Renal pelvis (tissue), 1 donor: ENCODE measurements at regions not wholly inside any gene's neighbourhood (a gene's known extent, or its start where the extent isn't known, plus 50 kb on each side); places are given as distances from the start of the nearest gene placed in this dataset.
A peak's percentile ranks its signal among the peaks of the same experiment; 100 is the strongest.

Experiments
- DNase-seq: peaks from one replicate; pipeline ENCODE4 v3.0.0-alpha.2; 2013

- no peak for DNase-seq
These were observed 294.0 kb upstream of the AKR1E2 start for GRCh38 chr10:4532011-4532410.

DNA sequence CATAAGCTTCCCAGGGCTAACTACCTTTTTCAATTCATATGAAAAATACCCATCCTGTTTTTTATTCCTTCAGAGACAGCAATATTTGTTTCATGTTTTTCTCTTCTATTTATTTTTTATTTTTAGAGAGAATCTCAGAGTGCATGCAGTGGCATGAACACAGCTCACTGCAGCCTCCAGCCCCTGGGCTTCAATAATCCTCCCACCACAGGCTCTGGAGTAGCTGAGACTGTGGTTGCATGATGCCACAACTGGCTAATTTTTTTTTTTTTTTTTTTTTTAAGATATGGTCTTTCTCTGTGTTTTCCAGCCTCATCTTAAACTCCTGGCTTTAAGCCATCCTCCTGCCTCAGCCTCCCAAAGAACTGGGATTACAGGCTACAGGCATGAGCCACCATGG, 296.7 kb upstream of the AKR1E2 start:
- no peak for DNase-seq

DNA sequence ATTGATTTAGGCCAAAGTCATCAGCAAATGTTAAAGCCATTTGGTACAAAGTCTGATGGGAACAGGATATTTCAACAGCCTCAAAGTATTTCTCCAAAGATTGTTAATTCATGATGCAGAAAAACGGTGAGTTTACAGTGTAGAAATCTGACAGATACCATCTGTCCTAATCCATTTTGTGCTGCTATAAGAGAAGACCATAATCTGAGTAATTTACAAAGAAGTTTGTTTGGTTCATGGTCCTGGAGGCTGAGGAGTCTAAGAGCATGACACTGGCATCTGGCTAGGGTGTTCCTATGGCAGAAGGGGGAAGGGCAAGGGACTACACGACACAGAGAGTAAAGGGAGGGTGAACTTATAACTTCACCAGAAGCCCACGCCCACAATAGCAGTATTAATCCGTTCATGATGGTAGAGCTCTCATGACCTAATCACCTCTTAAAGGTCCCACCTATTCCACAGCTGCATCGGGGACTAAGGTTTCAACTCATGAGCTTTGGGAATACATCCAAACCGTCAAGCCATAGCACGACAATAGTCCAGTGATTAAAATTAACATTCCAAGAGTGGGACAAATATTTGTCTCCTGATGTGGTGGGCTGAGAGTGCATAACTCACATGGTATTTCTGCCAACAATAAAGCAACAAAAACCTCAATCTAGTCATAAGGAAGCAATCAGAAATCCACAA, 298.6 kb upstream of the AKR1E2 start:
- no peak for DNase-seq

- no peak for DNase-seq
These were observed 299.7 kb upstream of the AKR1E2 start for GRCh38 chr10:4526311-4526731.

DNA sequence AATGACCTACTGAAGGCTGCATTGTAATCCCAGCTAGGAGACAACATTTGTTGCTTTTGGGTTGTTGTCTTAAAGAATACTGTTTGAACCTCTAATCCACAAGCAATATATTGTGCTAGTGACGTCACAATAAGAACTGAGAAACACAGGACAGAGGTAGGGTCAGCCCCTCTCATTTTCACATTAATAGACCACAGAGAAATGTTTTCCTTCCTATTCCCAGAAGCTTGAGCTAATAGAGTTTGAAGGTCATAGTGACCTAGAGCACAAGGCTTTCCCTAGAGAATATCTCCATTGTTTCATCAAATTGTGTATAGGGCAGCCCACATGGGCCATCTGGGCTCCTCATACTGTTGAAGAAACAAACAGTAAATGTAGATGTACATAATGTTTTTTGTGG, 300.9 kb upstream of the AKR1E2 start:
- no peak for DNase-seq

- no peak for DNase-seq
These were observed 303.6 kb upstream of the AKR1E2 start for GRCh38 chr10:4522296-4523000.

GRCh38 chr10:4519658-4520402, 306.2 kb upstream of the AKR1E2 start:
- no peak for DNase-seq

DNA sequence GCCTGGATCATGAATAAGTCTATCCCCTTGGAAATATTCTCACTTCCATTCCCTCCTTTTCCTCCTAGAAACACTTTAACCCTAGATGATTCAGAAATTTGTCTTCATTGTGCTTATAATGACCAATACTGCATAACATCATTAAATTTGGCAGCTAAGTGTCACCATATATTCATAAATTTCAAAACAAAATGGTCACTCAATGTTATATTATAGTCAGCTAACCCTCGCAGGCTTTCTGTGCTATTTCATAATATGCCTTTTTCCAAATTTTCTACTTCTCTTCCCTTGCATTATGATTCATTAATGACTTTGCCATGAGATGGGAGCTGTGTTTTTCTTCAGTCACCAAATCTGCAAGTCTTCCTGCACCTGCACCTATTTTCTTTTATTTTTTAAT, 308.3 kb upstream of the AKR1E2 start:
- DNase-seq, result no peak

DNA sequence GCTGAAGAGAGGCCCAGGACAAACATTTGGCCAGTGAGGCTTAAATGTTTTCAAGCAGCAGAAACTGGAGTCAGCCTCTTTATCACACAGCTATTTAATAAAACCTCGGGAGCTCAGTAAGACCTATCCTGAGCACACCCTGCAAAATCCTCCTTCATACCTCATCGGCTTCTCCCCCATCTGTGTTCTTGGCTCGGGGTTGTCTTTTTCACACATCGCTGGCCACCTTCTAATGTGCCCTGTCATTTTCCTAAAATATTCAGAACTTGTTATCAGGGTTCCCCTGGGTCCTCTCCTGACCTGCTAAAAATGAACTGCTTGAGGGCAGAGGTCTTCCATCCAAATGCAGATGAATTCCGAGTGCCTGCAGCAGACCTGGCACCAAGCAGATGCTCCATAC, 310.3 kb upstream of the AKR1E2 start:
- no peak for DNase-seq

- DNase-seq, result no peak
These were observed 311.4 kb upstream of the AKR1E2 start for GRCh38 chr10:4514445-4515108.

DNA sequence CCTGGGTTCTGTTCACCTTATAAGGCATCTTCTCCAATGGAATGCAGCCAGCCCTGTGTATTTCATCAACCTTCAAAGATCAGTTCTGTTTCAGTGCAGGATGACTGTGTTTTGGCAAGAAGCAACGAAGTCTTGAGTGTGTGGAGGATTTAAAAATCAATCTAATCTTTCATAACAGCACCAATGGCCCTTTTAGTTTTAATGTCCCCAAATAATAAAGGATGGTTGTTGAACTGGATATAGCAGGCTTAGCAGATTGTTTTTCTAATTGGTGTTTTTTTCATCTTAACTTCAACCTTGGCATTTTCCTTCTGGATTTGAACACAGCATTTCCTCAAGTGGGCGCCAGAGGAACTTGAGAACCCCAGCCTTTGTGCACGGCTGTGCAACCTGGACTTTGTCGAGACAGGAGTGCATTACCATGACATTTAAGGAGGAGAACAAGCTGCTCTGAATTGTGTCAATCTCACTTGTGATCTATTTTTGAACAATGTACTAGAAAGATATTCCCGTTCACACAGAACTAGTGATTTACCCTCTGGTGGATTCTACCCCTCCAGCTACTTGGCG, 313.3 kb upstream of the AKR1E2 start:
- DNase-seq, result peak; percentile 51

DNA sequence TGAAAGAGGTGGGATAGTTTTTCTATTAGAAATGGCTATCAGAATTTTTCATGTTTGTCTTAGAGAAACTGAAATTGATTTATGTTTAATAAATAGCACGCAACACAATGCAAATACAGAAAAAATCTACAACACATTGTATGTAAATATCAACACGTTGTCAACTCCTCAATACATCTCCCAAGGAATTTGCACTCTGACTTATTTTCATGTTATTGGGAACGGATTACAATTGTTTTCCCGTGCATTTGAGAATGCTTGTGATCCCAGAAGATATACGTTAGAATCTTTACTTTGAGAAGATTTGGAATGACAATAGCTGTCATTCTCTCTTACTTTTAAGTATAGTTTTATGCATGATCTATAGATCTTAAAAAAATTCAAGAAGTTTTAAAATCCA, 313.8 kb upstream of the AKR1E2 start:
- no peak for DNase-seq

- DNase-seq, result no peak
These were observed 314.5 kb upstream of the AKR1E2 start for GRCh38 chr10:4511509-4511908.

DNA sequence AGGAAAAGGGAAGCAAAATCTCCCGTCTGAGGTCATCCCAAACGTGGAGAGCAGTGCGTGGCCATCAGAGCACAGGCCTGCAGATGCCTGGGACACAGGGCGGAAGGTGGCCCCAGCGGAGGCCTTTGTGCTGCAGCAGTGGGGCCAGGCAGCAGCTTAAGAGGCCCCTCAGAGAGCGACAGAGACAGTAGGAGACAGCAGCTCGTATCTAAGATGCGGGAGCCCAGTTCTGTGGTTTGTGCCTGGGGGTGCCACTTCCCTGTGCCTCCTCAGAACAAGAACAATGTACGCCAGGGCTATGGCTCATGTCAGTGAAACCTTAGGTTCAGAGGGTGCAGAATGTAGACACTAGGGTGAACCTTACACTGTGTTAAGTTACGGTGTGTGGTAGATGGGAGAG, 316.6 kb upstream of the AKR1E2 start:
- DNase-seq, result no peak

DNA sequence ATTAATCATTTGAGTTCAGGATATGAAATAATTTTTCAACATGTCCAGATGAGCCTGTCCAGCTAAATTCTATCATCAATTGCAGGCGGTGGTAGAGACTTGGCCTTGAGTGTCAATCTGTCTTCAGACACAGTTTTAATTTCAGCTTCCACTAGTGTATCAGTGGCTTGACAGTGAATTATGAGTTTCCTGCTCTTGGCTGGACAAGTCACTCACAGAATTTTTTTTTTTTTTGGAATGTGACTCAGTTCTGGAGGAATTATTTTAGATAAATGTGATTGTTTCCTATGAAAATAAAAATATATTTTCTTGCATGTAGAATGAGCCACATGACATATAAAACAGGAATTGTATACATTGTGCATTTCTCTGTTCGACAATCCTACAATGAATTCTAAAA, 319.9 kb upstream of the AKR1E2 start:
- no peak for DNase-seq

DNA sequence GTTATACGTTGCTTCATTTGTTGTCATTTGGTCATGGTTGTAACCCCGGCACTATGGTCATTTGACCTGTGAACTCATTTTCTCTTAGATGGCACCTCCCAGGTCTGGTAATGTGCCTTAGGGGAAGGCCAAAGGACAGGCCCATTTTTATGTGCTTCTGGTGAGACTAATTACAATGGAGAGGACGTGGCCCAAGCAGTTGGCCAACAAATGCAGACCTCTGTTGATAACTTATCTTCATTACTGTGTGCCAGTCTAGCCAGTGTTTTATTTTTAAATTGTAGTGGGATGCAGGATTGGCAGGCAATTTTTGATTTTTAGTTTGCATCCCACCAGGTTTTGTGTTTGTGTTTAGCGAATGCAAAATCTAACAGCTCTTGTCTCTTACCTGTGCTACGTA, 321.5 kb upstream of the AKR1E2 start:
- no peak for DNase-seq

GRCh38 chr10:4503076-4503475, 322.9 kb upstream of the AKR1E2 start:
- DNase-seq, result no peak

- DNase-seq, result no peak
These were observed 324.7 kb upstream of the AKR1E2 start for GRCh38 chr10:4501306-4501705.

- peak; percentile 36 for DNase-seq
These were observed 327.2 kb upstream of the AKR1E2 start for GRCh38 chr10:4498711-4499251.

- no peak for DNase-seq
These were observed 331.5 kb upstream of the AKR1E2 start for GRCh38 chr10:4494551-4494950.

GRCh38 chr10:4492202-4492601, 333.8 kb upstream of the AKR1E2 start:
- DNase-seq, result no peak

- DNase-seq, result no peak
These were observed 337.1 kb upstream of the AKR1E2 start for GRCh38 chr10:4488904-4489303.
